Neural crest cell (in vitro differentiated cells): ENCODE measurements at regions not wholly inside any gene's neighbourhood (a gene's known extent, or its start where the extent isn't known, plus 50 kb on each side); places are given as distances from the start of the nearest gene placed in this dataset.

ENCODE experiments used
- DNase-seq: peaks from one replicate; pipeline ENCODE4 v3.0.0; 2021; ENCODE audit warnings: low read depth, mixed read lengths, low spot score
- H3K27ac Mint-ChIP-seq: one replicate; pipeline ENCODE4 v1.8.0; 2021; ENCODE audit warnings: mild to moderate bottlenecking, mixed read lengths; ENCODE audit not compliant: unreplicated experiment
- H3K27me3 Mint-ChIP-seq: 2 replicates; pipeline ENCODE4 v1.8.0; 2021; ENCODE audit warnings: low read depth, mild to moderate bottlenecking, mixed read lengths
- H3K36me3 Mint-ChIP-seq: 2 replicates; pipeline ENCODE4 v1.8.0; 2021; ENCODE audit warnings: low read depth, mild to moderate bottlenecking, mixed read lengths
- H3K4me1 Mint-ChIP-seq: 2 replicates; pipeline ENCODE4 v1.8.0; 2021; ENCODE audit warnings: mixed read lengths
- H3K4me3 Mint-ChIP-seq: one replicate; pipeline ENCODE4 v1.8.0; 2021; ENCODE audit warnings: mild to moderate bottlenecking, mixed read lengths
- H3K9me3 Mint-ChIP-seq: 2 replicates; pipeline ENCODE4 v1.8.0; 2021; ENCODE audit warnings: mixed read lengths
- CTCF ChIP-seq: fragments of 200-600 bp; sonication (generic); conservative IDR thresholded peaks from 2 replicates; pipeline ENCODE4 v1.5.0; 2021; ENCODE audit warnings: antibody characterized with exemption, mild to moderate bottlenecking

- Mint-ChIP-seq H3K9me3 (peaks cover 4% of the 10 kb centered on the region), H3K4me1 (peaks cover 35% of the 10 kb centered on the region), H3K27ac (no peak overlapping the region), H3K27me3 (no peaks in the 10 kb centered on the region), H3K4me3 (no peak overlapping the region), H3K36me3 (no peaks in the 10 kb centered on the region)
- DNase-seq: no peak
- no peak for TF ChIP-seq CTCF
These were observed 292.9 kb downstream of the PLPP3 start for GRCh38 chr1:56286506-56286905.

DNA sequence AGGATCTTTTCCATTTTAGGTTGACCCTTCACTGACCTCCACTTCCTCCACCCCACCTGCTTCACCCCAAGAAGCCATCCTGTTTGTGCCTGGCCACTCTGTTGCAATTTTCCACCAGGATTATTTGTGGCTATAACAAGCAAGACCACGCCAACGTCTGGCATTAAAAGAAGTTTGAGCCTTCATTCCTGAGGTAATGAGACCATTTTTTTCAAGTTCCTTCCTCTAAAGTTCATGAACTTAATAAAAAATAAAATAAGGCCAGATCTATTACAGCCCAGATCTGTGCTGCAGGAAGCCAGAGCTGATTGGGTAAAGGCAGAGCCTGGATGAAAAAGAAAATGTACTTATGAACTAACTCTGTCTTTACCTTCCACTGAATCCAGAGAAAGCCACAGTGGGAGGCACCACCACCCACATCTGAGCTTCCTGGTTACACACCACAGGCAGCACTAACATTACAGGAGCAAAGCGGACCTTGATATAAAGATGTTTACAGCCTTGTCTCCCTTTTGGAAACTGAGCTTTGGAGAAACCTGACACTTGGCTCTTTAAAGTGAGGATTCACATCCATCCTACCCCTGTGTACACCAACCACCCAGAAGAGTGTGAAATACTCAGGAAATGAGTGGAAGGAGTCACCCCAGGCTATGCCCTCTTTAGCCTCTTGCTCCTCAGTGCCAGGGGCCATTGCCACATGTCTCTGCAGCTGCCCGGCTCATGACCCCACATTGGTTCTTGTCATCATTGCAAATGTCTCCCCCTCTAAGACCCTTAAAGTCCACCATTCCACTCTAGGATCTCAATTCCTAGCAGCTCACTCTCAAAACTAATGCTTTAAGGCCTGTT lies 293.6 kb downstream of the PLPP3 start:
- H3K9me3 Mint-ChIP-seq: peaks cover 4% of the 10 kb centered on the region
- H3K27me3 Mint-ChIP-seq: no peaks in the 10 kb centered on the region
- peaks cover 30% of the 10 kb centered on the region for H3K4me1 Mint-ChIP-seq
- TF ChIP-seq CTCF: no peak
- no peaks in the 10 kb centered on the region for H3K36me3 Mint-ChIP-seq
- DNase-seq: no peak
- no peak overlapping the region for H3K4me3 Mint-ChIP-seq
- no peak overlapping the region for H3K27ac Mint-ChIP-seq

DNA sequence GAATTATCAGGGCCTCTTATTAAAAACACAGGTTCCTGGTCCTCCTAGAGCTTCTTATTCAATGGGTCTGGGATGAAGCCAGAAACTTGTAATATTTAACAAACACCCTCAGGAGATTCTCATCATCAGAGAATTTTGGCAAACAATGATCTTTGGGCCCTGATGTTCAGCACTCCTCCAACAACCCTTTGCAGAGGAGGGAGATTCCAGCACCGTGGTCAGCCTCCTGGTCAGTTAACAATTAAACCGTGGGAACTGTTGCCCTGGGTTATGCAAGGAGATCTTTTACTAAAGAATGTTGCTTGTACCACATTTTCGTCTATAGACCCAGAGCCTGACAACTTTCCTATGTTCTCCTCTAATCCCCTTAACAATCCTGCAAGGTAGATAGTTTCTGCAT lies 294.4 kb downstream of the PLPP3 start:
- peaks cover 30% of the 10 kb centered on the region for H3K4me1 Mint-ChIP-seq
- no peak for TF ChIP-seq CTCF
- no peaks in the 10 kb centered on the region for H3K36me3 Mint-ChIP-seq
- no peak for DNase-seq
- H3K27me3 Mint-ChIP-seq: no peaks in the 10 kb centered on the region
- peaks cover 4% of the 10 kb centered on the region for H3K9me3 Mint-ChIP-seq
- H3K4me3 Mint-ChIP-seq: no peak overlapping the region
- no peak overlapping the region for H3K27ac Mint-ChIP-seq

DNA sequence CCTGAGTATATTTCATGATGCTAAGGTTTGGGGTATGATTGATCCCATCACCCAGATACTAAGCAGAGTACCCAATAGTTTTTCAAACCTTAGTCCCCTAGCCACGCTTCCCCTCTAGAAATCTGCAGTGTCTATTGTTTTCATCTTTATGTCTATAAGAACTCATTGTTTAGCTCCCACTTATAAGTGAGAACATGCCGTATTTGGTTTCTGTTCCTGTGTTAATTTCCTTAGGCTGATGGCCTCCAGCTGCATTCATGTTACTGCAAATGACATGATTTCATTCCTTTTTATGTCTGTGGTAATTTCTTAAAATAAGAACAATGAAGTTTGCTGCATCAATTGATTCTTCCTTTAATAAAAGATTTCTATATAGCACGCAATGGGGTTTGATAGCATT lies 301.3 kb downstream of the PLPP3 start:
- no peak overlapping the region for H3K4me3 Mint-ChIP-seq

GRCh38 chr1:56268519-56269140 lies 310.7 kb downstream of the PLPP3 start:
- H3K27me3 Mint-ChIP-seq: no peaks in the 10 kb centered on the region

More for the DNA sequence above, 301.3 kb downstream of the PLPP3 start:
- Mint-ChIP-seq H3K27me3 (no peaks in the 10 kb centered on the region), H3K36me3 (no peaks in the 10 kb centered on the region), H3K9me3 (peaks cover 4% of the 10 kb centered on the region), H3K4me1 (no peaks in the 10 kb centered on the region), H3K27ac (no peak overlapping the region)
- TF ChIP-seq CTCF: no peak
- no peak for DNase-seq

More at GRCh38 chr1:56268519-56269140, 310.7 kb downstream of the PLPP3 start:
- no peaks in the 10 kb centered on the region for H3K36me3 Mint-ChIP-seq
- no peaks in the 10 kb centered on the region for H3K4me1 Mint-ChIP-seq
- no peak for DNase-seq
- H3K27ac Mint-ChIP-seq: no peak overlapping the region
- H3K4me3 Mint-ChIP-seq: no peak overlapping the region
- peaks cover 4% of the 10 kb centered on the region for H3K9me3 Mint-ChIP-seq
- no peak for TF ChIP-seq CTCF
